HG03571 (cell line): ENCODE measurements at regions not wholly inside any gene's neighbourhood (a gene's known extent, or its start where the extent isn't known, plus 50 kb on each side); places are given as distances from the start of the nearest gene placed in this dataset.
"Not testable (repeated sequence)": the region's sequence is repeated elsewhere in the genome, so short reads cannot be mapped to it uniquely, and the experiment has no call there.

ENCODE experiments used
- ATAC-seq: cut with Tn5 transposase; IDR thresholded peaks from one replicate; pipeline ENCODE4 v1.9.1; 2021; ENCODE audit not compliant: unreplicated experiment

DNA sequence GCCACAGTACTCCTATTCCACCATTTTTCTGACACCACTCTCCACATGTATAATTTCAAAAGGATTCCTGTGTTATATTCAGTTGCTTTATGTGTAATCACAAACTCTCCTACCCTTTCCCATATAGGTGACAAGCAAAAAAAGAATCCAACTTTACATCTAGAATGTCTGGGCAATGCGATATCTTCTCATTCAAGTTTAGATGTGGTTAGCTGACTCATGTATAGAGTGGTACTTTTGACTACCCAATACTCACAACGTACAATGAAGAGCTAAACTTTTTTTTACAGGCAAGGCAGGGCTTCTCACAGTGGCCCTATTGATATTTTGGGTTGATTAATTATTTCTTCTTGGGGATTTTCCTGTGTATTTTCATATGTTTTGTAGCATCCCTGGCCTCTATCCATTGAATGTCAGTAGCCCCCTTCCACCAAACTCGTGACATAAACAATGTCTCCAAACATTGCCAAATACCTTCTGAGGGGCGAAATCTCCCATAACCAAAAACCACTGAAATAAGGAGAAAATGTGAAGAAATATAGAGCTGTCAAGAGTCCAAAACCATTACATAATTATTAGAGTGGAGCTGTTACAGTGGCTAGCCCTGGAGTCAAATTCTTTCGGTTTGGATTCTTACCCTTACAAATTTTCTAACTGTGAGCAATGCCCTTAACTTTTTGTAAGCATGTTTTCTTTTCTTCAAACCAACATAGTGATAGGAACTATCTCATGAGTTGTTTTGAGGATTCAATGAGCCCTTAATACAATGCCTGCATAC lies 342.6 kb downstream of the NSUN3 start:
- ATAC-seq: no peak

DNA sequence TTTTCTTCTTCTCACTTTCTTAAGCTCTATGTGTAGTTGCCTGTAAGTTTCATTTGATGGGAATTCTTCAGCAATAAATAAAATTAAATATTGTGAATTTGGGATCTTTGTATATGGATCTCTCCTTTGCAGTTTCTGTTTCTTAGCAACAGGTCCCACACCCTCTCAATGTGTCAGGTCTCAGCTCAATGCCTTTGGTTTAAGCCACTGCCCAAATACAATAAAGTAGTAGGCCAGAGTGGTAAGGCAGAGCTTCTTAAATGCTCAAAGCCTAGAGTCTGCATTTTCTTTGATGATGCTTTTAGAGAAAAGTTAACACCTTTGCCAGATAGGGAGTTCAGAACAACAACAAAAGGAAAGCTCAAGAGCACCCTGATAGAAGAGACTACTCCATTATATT lies 343.7 kb downstream of the NSUN3 start:
- ATAC-seq: no peak

DNA sequence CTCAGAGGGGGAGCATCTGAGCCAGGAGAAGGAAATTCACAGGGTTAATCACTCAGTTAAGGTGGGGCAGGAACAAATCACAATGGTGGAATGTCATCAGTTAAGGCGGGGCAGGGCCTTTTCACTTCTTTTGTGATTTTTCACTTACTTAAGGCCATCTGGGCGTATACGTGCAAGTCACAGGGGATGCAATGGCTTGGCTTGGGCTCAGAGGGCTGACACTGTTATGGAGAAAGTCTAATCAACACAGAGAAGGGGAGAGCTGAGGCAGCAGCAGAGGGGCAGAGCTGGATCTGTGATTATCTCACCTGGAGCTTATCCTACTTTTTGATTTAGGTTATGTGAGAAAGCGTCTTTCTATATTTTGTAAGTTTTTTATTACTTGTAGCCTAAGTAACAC lies 350.1 kb downstream of the NSUN3 start:
- ATAC-seq: not testable (repeated sequence)

GRCh38 chr3:94413336-94414108 lies 350.7 kb downstream of the NSUN3 start:
- no peak for ATAC-seq

- ATAC-seq: no peak
These were observed 351.6 kb downstream of the NSUN3 start for GRCh38 chr3:94414418-94414817.

GRCh38 chr3:94416768-94417167 lies 353.9 kb downstream of the NSUN3 start:
- ATAC-seq: no peak

DNA sequence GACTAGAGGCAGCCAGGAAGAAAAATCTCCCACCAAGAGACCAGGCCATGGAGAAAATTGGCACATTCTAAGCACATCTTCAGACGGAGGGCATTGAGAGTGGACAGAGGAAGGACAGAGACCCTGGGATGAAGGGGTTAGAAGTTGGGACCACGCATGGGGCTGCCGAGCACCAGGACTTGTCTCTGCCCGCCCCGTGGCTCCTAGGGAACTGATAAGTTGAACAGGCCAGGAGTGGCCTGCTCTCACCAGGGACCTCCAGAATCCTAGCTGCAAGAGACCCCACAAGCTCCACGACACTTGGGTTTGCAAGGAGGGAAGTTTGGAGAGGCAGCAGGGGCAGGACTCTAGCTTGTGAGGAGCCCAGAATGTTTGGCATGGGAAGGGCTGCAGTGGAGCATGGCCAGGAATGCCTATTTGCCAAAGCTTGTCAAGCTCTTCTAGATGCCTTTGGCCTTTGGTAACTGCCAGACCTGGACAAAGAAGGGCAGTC lies 355.1 kb downstream of the NSUN3 start:
- ATAC-seq: no peak

GRCh38 chr3:94420931-94421330 lies 358.1 kb downstream of the NSUN3 start:
- ATAC-seq: no peak

- ATAC-seq: no peak
These were observed 360.7 kb downstream of the NSUN3 start for GRCh38 chr3:94423578-94423977.

GRCh38 chr3:94429517-94429916 lies 366.7 kb downstream of the NSUN3 start:
- ATAC-seq: no peak

DNA sequence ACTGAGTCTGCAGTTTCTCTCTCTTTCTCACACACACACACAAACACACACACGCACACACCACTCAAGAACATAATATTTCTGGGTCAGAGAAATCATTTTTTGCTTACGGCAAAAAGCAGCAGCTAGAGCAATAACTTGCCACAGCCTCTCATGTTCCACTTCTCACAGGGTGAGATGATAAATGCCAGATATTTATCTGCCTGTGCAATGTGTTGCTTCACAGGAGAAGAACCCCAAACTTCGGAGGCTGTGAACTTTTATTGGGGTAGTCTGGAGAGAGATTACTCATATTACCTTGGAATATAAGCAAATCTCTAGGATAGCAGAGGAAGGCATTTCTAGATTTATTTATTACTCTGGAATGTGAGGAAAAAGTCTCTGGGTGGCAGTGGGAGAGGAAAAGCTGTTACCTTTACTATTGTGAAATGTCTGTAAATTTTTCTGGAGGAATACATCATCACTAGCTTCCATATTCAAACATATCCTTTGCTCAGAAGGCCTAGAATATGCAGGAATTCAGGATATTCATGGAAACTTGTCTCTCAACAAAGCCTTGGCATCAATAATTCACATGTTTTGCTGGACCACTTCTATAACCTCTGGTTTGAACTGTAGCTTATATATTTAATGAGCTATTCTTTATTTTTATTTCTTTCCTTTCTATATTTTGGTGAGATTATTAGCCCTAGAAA lies 369.2 kb downstream of the NSUN3 start:
- ATAC-seq: no peak

GRCh38 chr3:94433811-94434210 lies 370.9 kb downstream of the NSUN3 start:
- ATAC-seq: no peak

- no peak for ATAC-seq
These were observed 378.1 kb downstream of the NSUN3 start for GRCh38 chr3:94440767-94441493.

DNA sequence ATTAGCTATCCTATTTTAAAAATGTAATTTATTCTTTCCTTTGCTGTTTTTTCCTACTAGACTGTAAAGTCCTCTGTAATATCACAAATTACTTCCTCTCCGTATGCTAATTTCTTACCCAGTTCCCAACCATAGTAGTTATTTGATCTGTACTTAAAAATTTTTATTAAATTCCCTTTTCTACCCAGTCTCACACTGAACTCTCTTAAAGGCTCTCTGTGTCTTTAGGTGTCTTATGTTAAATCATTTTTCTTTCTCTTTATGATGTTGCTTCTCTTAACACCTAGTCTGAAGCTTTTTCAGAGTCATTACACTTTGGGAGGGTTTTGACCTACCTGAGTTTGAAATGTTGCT lies 378.6 kb downstream of the NSUN3 start:
- ATAC-seq: no peak

DNA sequence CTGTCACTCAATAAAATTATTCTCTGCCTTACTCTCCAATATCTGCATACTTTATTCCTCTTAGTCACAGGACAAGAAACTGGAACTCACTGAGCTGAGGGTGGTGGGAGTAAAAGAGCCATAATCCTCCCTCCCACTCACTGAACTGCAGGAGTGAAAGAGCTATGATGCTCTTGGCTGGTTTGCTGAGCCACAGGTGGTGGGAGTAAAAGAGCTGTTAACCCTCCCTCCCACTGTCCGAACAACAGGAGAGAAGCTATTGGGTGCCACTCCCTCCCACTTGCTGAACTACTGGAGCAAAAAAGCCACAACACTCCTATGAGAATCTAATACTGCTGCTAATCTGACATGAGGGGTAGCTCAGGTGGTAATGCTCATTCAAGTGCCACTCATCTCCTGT lies 391.0 kb downstream of the NSUN3 start:
- ATAC-seq: no peak

- ATAC-seq: no peak
These were observed 396.3 kb downstream of the NSUN3 start for GRCh38 chr3:94459167-94459566.

- no peak for ATAC-seq
These were observed 398.1 kb downstream of the NSUN3 start for GRCh38 chr3:94460931-94461330.

- no peak for ATAC-seq
These were observed 400.1 kb downstream of the NSUN3 start for GRCh38 chr3:94462931-94463330.

GRCh38 chr3:94472511-94472910 lies 409.6 kb downstream of the NSUN3 start:
- ATAC-seq: no peak

DNA sequence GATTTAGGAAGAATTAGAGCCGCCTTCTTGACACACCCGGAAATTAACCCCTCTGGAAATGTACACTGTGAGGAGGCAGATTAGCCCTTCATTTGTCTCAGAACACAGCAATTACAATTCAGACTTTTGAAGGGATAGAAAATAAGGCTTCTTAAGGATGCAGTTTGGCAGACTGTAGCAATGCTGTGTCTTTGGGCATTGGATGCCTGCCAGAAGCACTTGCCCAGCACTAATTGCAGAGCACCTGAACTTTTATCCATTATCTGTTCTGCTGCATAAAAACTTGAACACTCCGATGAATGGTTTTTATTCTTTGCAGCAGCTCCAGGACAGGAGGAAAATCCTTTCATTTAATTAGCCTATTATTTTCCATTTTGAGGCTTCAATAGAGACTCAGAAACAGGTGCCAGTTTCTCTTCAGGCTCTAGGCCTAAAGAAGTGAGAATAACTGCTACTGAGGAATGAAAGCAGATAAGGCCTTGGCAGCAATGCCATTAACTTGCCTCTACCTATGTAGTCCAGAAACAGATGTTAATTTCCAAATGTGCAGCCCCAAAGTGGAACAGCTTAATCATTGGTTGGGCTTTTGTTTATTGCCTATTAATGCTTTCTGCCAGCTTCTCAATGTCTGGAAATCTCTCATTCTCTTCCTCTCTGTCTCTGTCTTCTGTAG lies 418.5 kb downstream of the NSUN3 start:
- no peak for ATAC-seq

- ATAC-seq: no peak
These were observed 419.8 kb downstream of the NSUN3 start for GRCh38 chr3:94482686-94483085.
